Hepatocyte (in vitro differentiated cells): ENCODE measurements at regions not wholly inside any gene's neighbourhood (a gene's known extent, or its start where the extent isn't known, plus 50 kb on each side); places are given as distances from the start of the nearest gene placed in this dataset.
"Not testable (repeated sequence)": the region's sequence is repeated elsewhere in the genome, so short reads cannot be mapped to it uniquely, and the experiment has no call there.

Experiments used
- DNase-seq: peaks from one replicate; pipeline ENCODE4 v3.0.0-alpha.2; 2016; ENCODE audit warnings: low spot score
- H2AFZ ChIP-seq: fragments of 200-600 bp; sonication (generic); 2 replicates; pipeline ENCODE4 v1.6.0; 2016; ENCODE audit warnings: antibody characterized with exemption, mild to moderate bottlenecking
- H3K27ac ChIP-seq: fragments of 200-600 bp; sonication (generic); 2 replicates; pipeline ENCODE4 v1.5.1; 2016; ENCODE audit warnings: mild to moderate bottlenecking
- H3K27me3 ChIP-seq: fragments of 200-600 bp; sonication (generic); 2 replicates; pipeline ENCODE4 v1.6.1; 2016
- H3K36me3 ChIP-seq: fragments of 200-600 bp; sonication (generic); replicated peaks from 2 replicates; pipeline ENCODE4 v1.5.1; 2016; ENCODE audit warnings: low read depth; ENCODE audit not compliant: insufficient read depth
- H3K4me1 ChIP-seq: fragments of 200-600 bp; sonication (generic); 2 replicates; pipeline ENCODE4 v1.5.1; 2016; ENCODE audit warnings: mild to moderate bottlenecking, moderate library complexity; ENCODE audit not compliant: insufficient read depth
- H3K4me2 ChIP-seq: fragments of 200-600 bp; sonication (generic); 2 replicates; pipeline ENCODE4 v1.6.0; 2016
- H3K4me3 ChIP-seq: fragments of 200-600 bp; sonication (generic); 2 replicates; pipeline ENCODE4 v1.5.1; 2016; ENCODE audit warnings: mild to moderate bottlenecking
- H3K79me2 ChIP-seq: fragments of 200-600 bp; sonication (generic); 2 replicates; pipeline ENCODE4 v1.6.0; 2017; ENCODE audit warnings: mild to moderate bottlenecking
- H3K9me2 ChIP-seq: fragments of 200-600 bp; sonication (generic); replicated peaks from 2 replicates; pipeline ENCODE4 v1.6.0; 2017; ENCODE audit warnings: mild to moderate bottlenecking; ENCODE audit not compliant: insufficient read depth
- H3K9me3 ChIP-seq: fragments of 200-600 bp; sonication (generic); 2 replicates; pipeline ENCODE4 v1.5.1; 2016; ENCODE audit warnings: low read depth, mild to moderate bottlenecking
- H4K20me1 ChIP-seq: fragments of 200-600 bp; sonication (generic); 2 replicates; pipeline ENCODE4 v1.6.0; 2016; ENCODE audit warnings: mild to moderate bottlenecking; ENCODE audit not compliant: insufficient read depth, poor library complexity, severe bottlenecking
- CTCF ChIP-seq: fragments of 200-600 bp; sonication (generic); IDR thresholded peaks from 2 replicates; pipeline ENCODE4 v1.5.1; 2016; ENCODE audit warnings: antibody characterized with exemption, mild to moderate bottlenecking; ENCODE audit not compliant: poor library complexity
- EZH2 ChIP-seq: fragments of 200-600 bp; sonication (generic); IDR thresholded peaks from 2 replicates; pipeline ENCODE4 v1.6.1; 2016; ENCODE audit warnings: antibody characterized with exemption, mild to moderate bottlenecking, borderline replicate concordance
- EZH2phosphoT487 ChIP-seq: fragments of 200-600 bp; sonication (generic); IDR thresholded peaks from one replicate; pipeline ENCODE4 v1.6.1; 2018; ENCODE audit warnings: antibody characterized with exemption, mild to moderate bottlenecking, low read depth, moderate library complexity; ENCODE audit not compliant: unreplicated experiment, severe bottlenecking
- WGBS: methylation state at CpG from one replicate; pipeline ENCODE4 v1.1.6; 2016; ENCODE audit warnings: low lambda C conversion rate; ENCODE audit errors: missing lambda C conversion rate; 5-methylcytosine and 5-hydroxymethylcytosine counted together

GRCh38 chr2:132253496-132254305 lies 91.9 kb upstream of the ANKRD30BL start:
- H3K4me1 ChIP-seq = no peaks in the 10 kb centered on the region

GRCh38 chr2:132254306-132254919 lies 92.7 kb upstream of the ANKRD30BL start:
- WGBS = 88% methylated on average over 25 of the region's 25 CpGs
- not testable (repeated sequence) for H3K4me3 ChIP-seq

More at GRCh38 chr2:132253496-132254305, 91.9 kb upstream of the ANKRD30BL start:
- Histone ChIP-seq H3K79me2 (no peaks in the 10 kb centered on the region), H2AFZ (no peak overlapping the region), H3K9me3 (no peaks in the 10 kb centered on the region), H4K20me1 (no peaks in the 10 kb centered on the region), H3K9me2 (no peaks in the 10 kb centered on the region), H3K27ac (no peak overlapping the region), H3K27me3 (no peaks in the 10 kb centered on the region), H3K4me2 (no peak overlapping the region), H3K36me3 (no peaks in the 10 kb centered on the region), H3K4me3 (no peak overlapping the region)
- no peak for DNase-seq
- 95% methylated on average over 25 of the region's 50 CpGs for WGBS
- TF ChIP-seq EZH2 (no peak), EZH2phosphoT487 (no peak), CTCF (no peak)

GRCh38 chr2:132255714-132256113 lies 94.0 kb upstream of the ANKRD30BL start:
- Histone ChIP-seq H3K27ac (no peak overlapping the region), H2AFZ (no peak overlapping the region), H3K79me2 (no peaks in the 10 kb centered on the region), H3K4me1 (no peaks in the 10 kb centered on the region), H3K27me3 (no peaks in the 10 kb centered on the region), H3K4me2 (no peak overlapping the region), H3K4me3 (no peak overlapping the region), H3K36me3 (no peaks in the 10 kb centered on the region), H3K9me2 (no peaks in the 10 kb centered on the region), H3K9me3 (no peaks in the 10 kb centered on the region), H4K20me1 (no peaks in the 10 kb centered on the region)
- no peak for DNase-seq
- WGBS = 97% methylated on average over 15 of the region's 16 CpGs
- TF ChIP-seq EZH2phosphoT487 (no peak), EZH2 (no peak), CTCF (no peak)

More at GRCh38 chr2:132254306-132254919, 92.7 kb upstream of the ANKRD30BL start:
- H2AFZ ChIP-seq, H3K79me2 ChIP-seq, H3K9me2 ChIP-seq, H3K36me3 ChIP-seq, DNase-seq, H3K27me3 ChIP-seq, H3K9me3 ChIP-seq, H3K4me2 ChIP-seq, H4K20me1 ChIP-seq, H3K4me1 ChIP-seq, H3K27ac ChIP-seq: not testable (repeated sequence)

- Histone ChIP-seq H3K27ac (no peak overlapping the region), H3K79me2 (no peaks in the 10 kb centered on the region), H3K36me3 (no peaks in the 10 kb centered on the region), H3K9me3 (no peaks in the 10 kb centered on the region), H4K20me1 (no peaks in the 10 kb centered on the region), H3K9me2 (no peaks in the 10 kb centered on the region), H2AFZ (no peak overlapping the region), H3K27me3 (no peaks in the 10 kb centered on the region), H3K4me1 (no peaks in the 10 kb centered on the region), H3K4me2 (no peak overlapping the region), H3K4me3 (no peak overlapping the region)
- WGBS = 98% methylated on average over 43 of the region's 68 CpGs
- no peak for DNase-seq
- TF ChIP-seq CTCF (no peak), EZH2 (no peak), EZH2phosphoT487 (no peak)
Measured at GRCh38 chr2:132256251-132256902, 94.6 kb upstream of the ANKRD30BL start.

GRCh38 chr2:132256903-132257300 lies 95.2 kb upstream of the ANKRD30BL start:
- not testable (repeated sequence) for H3K27me3 ChIP-seq, H3K4me1 ChIP-seq, H3K4me2 ChIP-seq, H3K36me3 ChIP-seq, H3K4me3 ChIP-seq, H3K9me3 ChIP-seq, H3K79me2 ChIP-seq, H3K9me2 ChIP-seq, H2AFZ ChIP-seq, DNase-seq, H4K20me1 ChIP-seq, H3K27ac ChIP-seq
- 98% methylated on average over 19 of the region's 34 CpGs for WGBS
